SKM-1 treated with dmso at 0.1 percent for 144 hours (cell line): ENCODE measurements at regions not wholly inside any gene's neighbourhood (a gene's known extent, or its start where the extent isn't known, plus 50 kb on each side); places are given as distances from the start of the nearest gene placed in this dataset.

ENCODE experiments used
- DNase-seq: peaks from one replicate; lab custom pipeline; 2025; ENCODE audit not compliant: unreplicated experiment; lab: John Stamatoyannopoulos, UW

DNA sequence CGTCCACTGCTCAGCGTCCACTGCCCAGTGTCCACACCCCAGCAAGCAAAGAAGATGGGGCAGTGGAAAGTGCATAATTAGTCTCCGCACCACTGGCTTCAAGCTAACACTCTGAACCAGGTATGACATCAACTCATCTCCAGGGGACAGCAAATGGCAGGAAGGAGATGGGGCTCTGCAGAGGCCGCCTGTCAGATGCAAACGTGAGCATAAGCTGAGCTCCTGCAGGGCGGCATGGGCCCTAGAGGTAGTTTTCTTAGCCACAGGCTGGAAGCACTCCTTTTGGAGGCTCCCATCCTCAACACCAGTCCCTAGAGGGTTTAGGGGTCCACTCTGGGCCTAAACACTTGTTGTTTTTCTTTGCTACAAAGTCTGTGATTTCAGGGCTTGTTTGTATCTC, 335.8 kb upstream of the MKI67 start:
- no peak for DNase-seq

DNA sequence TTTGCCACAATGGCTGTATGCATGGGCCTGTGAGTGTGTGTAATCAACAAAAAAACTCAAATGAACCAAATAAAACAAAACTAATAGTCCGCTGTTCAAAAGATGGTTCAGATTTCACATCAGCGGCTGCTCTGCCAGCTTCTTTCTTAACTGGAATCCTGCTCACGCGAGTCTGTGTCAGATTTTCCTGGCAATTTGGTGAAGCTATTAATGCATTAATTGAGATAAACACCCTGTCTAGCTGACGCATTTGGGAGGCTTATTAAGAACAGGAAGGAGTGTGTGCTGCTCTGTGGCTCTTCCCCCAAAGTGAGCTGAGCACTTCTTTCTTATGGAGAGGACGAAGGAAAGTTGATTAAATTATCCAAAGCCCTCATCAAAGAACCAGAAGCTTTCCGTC, 336.6 kb upstream of the MKI67 start:
- DNase-seq: no peak

DNA sequence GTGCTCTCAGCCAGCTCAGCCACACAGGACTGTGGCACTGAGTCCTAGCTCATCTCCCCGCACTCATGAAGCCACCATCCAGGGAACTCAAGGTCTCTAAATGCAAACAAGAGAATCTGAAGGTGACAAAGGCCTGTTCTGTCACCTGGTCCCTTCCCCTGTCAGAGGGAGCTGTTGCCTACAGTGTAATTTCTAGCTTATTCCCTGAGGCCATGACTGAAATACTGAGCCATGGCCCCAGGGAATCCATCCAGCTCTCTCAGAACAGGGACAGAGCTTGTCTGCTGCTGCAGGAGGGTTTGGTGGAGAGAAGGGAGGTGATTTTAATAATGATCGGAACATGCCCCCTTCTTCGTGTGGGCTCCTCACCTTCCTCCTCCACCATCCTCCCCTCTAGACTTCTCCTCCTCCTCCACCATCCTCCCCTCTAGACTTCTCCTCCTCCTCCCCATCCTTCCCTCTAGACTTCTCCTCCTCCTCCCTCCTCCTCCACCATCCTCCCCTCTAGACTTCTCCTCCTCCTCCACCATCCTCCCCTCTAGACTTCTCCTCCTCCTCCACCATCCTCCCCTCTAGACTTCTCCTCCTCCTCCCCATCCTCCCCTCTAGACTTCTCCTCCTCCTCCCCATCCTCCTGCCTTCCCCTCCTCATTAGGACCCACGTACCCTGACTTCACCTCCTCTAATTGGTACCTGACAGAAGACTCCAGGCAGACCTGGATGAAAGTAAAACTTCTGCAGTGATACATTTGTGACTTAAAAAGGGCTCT, 338.0 kb upstream of the MKI67 start:
- peak; percentile 28 for DNase-seq

DNA sequence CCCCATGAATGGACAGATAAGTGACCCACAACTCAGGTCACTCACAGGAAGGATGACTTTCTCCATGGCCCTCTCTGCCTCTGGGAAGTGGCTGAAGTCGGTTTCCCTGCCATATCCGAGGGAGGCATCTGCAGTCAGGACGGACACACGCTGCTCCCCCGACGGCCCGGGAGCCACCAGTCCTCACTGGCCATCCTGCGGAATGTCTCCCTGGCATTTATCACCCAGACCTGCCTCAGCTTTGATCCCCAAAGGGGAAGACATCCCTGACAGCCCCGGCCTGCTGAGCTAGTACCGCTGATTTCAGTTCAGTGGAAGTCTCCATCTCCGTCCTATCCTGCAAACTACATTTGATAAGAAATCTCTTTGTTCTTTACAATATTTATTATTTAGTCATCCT, 339.5 kb upstream of the MKI67 start:
- DNase-seq: no peak

DNA sequence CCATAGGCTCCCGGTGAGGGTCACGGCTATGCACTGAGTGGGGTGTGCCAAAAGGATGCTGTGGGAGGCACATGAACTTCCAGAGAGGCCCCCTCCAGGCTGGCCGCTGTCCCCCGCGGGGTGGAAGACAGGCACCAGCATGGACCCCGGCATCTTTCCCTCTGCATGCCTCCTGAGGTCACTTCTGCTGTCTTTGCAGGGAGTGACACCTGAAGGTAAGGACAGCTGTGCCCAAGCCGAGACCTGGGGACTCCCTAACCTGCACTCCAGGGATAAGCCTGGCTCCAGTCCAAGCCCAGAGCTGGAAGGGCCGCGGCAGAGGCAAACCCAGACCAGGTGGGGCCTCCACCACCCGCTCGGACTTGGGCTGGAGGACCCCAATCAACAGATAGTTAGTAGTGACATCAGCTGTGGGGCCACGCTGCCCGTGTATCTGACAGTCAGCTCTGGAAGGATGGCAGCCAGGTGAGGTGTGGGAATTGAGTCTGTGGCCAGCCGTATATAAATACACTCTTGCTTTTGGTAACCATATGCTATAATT, 340.7 kb upstream of the MKI67 start:
- no peak for DNase-seq

DNA sequence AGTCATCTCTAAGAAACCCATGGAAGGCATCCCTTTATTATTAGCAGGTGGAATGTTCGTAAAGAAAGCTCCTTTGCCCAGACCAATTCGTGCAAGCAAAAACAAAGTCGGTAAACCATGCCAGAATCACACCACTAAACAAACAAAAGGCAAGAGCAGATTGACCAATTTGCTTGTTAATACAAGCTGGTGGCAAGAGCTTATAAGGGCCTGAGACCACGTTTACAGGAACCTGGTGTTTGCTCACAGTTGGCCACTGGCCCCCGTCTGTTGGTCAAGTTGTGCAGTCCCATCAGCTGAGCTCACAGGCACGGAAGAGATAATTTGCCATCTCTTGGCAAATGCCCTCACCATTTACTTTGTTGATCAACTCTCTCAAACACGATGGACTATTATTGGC, 342.2 kb upstream of the MKI67 start:
- DNase-seq: no peak

DNA sequence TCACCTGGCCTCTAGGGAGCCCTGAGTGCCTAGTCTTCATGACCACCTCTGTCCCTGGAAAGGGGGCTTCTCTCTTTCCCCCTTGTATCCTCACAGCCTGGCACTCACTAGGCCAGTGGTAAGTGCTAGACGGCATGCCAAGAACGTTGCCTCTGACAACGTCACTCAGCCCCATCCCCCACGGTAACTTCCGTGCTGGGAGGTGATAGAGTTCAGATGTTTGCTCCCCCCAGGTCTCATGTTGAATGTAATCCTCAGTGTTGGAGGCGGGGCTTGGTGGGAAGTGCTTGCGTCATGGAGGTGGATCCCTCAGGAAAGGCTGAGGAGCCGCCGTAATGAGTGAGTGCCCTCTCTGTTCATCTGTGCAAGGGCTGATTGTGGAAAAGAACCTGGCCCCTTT, 343.3 kb upstream of the MKI67 start:
- DNase-seq: no peak

DNA sequence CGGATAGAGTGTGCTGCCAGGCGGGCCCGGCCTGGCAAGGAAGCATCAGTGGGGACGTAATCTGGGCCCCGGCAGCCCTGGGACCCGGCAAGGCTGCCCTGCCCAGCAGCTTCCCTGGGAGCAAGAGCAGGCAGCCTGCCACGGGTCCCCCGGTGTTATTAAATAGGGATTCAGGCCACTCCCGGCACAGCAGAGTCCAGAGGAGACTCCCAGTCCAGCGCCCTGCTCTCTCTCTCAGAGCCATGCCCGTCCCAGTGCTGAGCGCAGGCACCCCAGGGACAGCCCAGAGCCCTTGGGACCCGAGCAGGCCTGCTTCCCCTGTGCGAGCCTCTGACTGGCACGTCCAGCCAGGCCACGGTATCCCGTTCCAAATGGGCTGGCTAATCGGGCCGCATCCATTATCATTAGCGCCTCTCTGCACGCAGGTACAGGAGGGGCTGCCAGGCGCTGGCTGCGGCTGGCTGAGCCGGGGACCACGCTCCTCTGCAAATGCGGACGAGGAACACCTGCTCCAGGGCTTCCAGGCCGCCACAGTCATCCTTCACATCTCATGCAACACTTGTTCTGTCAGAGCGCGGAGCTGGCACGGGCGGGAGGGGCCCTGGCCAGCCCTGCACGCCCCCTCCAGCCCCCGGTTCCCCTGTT, 344.2 kb upstream of the MKI67 start:
- DNase-seq: no peak

DNA sequence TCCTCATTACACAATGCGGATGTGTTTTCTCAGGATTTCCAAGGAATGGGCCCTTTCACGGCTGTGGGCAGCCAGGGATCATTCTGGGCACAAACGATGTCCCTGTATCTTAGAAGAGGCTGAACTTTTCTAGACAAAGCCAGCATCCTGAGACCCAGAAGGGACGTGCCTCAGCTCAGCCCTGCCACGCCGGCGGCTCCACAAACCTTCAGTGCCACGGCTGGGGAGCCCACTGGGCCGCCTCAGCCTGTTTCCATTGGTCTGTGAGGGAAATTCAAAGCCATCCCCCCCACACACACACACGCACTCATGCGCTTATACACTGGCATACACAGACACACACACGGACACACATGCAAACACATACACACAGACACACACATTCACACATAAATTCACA, 344.9 kb upstream of the MKI67 start:
- no peak for DNase-seq

DNA sequence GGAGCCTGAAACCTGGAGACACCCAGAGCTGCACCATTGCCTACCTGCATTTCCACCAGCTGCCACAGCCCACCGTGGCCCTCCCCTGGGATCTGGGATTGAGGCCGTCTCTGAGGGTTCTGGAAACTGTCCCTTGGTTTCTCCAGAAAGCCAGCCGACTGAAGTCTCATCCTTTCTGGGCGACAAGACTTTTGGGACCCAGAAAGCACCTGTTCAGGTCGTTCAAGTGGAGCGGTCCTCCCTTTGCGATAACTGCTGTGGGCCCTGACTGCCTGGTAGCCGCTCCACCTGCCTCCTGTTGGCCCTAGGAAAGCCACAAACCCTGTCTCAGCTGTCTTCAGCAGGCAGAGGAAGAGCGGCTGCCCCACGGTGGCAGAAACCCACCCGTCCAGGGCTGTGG, 346.0 kb upstream of the MKI67 start:
- no peak for DNase-seq

DNA sequence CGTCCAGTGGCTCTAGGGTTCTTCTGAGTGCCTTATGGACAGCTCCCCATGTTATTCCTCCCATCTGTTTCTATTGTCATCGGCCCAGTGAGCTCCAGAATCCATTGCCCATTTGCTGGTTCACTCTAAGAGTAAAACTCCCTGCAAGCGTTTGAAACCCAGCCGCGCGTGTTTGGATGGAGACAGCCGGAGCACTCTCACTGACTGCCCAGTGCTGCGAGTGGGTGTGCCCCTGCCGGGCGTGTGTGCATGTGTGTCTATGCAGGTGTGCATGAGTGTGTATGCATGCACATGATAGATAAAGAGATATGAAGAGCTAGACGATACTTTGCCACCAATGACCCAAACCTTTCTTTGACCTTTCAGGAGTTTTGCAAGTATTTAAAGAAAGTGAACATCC, 347.2 kb upstream of the MKI67 start:
- DNase-seq: no peak

DNA sequence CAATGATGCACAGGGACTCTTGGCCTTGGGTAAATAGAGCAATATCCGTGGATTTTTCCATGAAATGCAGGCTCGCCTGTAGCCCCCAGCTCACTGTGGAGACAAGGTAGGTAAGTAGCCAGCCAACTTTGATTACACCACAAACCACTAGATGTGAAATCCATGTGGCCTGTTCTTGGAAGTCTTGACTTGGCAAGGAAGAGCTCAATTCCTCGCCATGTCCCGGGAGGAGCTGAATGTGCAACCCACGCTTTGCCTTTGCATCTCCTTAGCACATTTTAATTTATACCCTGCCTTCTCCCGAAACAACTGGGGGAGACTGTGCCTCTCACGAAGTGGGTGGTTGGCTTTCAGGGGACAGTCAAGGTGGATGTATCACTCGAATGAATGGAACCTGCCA, 347.7 kb upstream of the MKI67 start:
- no peak for DNase-seq

DNA sequence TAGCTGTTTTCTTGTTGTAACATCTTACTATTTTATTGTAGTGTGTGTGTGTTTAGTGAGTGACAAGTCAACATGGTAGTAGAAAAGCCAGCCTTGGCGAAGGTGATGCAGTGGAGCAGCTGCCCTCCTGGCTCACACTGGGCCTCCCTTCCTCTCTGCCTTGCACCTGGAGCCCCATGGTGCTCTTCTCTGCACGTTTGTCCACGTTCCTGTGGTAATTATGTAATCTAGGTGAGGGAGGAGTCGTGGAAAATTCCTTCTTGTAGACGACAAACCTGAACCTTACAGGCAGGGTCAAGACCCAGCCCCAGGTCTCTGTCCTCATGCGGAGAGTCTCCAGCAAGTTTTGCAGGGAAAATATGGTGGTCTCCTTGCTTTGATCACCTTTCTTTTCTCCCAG, 348.3 kb upstream of the MKI67 start:
- DNase-seq: no peak

DNA sequence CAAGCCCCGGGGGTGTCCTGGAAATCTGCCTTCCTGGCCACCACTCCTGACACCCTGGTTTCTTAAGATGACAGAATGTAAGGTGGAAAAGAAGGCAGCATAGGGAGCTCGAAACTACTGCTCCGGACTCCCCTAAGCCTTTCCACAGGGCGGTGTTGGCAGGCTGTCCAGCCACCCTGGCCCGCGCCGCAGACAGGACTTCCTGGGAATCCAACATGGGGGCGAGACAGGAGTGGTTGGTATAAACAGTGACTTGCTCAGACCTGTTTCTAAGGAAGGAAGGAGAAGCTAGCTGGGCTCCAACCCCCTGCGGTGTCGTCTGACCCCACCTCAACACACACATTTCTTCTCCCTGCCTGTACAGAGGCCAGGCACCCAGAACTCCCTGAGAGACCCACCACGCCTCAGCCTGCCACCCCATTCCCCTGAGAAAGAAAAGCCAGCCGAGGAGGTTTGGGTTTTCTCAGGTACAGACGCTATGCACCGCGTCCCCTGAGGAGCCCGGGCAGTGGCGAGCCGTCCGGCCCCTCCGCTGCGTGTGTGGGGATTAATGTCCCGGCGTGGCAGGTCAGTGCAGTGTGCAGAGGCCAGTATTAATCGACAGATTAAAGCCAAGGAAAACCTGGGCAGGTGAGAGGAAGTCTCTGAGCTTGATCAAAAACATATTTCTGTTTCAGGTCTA, 349.6 kb upstream of the MKI67 start:
- DNase-seq: no peak

DNA sequence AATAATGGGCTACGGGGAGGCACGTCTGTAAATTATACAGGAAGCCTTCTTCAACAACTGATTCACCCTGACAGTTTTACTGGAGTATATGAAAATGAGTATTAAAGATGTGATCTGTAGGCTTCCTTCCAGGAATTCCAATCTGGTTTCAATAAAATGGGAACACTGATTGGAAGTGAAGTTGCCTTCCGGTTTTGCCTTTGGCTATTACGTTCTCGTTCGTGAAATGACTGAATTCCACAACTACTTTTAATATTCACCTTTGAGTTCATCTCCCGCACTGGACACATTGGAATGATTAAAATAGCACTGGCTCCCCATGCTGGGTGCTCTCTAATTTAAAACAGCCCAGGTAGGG, 350.1 kb upstream of the MKI67 start:
- no peak for DNase-seq

DNA sequence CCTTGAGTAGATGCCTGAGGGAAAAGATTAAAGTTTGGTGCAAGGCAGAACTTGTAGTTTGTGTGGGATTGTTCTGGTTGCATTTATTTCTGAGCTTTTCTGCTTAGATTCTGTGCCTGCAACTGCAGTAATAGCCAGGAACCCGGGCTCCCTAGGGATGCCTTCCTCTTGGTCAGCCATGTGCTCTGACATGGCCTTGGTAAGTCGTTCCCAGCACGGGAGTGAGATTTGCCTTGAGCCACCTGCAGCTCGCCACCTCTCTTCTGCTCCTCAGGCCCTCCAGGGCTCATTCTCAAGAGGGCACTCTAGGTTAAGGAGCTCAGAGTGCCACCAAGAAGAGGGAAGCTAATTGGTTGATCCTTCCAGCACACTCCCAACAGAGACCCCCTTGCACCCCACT, 350.6 kb upstream of the MKI67 start:
- DNase-seq: no peak

DNA sequence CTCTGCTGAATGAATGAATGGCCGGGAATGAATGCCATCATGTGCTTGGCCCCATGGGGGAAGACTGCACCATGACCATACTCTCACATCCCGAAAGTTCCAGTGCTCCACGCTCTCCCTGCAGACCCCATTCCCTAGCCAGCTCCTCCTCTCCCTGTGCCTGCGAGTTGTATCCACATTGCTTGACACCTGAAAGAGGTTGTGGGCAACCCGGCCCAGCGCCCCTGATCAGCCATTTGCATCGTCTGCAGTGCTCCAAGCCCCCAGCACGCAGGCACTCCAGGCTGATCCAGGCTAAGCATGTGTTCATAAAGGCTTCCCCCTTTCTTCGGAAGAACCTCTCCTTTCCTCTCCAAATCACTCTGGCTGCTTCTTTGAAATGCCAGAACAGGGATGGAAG, 354.4 kb upstream of the MKI67 start:
- no peak for DNase-seq

DNA sequence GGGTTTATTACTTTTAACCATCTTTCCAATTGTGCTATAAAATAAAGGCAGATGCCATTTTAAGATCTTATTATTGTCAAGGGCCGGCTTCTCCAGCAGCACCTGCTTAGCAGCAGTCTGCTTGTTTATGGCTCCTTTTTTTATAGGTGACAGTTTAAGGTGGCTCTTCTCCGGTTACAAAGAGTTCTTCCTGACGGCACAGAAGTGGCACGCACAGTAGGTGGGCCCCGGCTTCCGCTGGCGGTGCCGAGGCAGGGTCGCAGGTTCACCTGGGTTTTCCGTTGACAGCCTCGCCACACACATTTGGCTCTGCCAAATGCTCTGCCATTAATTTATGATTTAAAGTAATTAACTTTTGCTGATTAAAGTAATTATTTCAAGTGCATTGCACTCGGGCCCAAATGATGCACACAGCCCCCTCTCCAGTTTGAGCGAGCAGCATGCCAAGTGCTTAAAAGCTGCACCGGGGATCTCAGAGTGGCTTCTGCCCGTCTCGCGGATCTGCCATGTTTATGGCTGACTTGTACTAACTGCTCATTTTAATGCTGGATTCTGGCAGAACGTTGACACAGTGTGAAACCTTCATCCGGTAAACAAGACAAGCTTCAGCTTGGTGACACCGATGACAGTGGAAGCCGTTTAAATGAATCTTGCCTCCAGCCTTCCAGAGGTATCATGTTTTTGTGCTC, 355.1 kb upstream of the MKI67 start:
- DNase-seq: no peak

DNA sequence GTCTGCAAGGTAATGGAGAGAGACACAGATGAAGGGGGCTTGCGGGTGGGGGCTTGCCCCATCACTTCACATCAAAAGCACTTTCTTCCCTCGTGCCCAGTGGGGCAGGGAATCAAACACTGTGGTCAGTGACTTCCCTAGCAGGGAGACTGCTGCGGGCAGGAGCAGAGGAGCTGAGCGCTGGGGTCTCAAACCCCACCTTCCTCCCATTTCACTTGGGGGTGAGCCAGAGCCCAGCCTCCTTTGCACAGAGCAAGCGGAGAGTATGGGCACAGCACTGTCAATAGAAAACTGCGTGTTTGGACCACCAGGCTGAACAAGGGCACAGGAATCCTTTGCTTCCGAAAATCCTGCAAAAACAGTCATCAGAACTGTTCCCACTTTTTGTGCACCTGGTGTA, 355.8 kb upstream of the MKI67 start:
- DNase-seq: no peak

DNA sequence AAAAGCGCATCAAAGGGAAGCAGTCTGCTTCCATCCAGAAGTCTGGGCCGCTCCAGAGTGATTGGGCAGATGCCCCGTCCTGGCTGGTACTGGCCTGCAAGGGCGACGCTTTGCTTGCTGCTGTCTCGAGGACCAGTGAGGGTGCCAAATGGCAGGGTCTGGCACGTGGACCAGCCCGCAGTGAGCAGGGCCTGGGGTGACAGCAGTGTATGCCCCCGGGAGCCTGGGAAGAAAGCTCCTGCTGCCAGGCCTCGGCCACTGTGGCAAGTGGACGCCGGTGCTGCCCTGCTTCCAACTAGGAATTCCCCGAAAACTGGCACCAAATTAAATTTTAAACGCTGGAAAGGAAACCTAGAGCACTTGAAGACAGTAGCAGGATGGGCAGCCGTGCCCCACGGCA, 357.0 kb upstream of the MKI67 start:
- DNase-seq: no peak

DNA sequence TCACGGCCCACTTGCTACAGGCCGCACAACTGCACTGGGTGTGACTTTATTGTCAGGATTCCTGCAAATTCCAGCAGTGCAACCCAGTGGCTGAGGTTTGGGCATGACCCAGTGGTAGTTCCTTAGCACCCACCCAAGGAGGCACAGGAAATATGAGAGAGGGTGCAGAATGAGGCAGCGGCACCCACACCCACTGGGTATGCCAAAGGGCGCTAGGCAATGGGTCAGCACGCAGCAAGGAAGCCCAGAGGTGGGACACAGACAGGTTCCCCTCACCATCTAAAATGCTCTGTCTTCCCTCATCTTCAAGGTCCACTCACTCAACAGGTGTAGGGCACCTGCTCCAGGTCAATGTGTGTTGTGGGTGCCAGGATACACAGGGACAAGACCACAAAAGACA, 357.8 kb upstream of the MKI67 start:
- DNase-seq: no peak
